ENCODE measurements at regions not wholly inside any gene's neighbourhood (a gene's known extent, or its start where the extent isn't known, plus 50 kb on each side); places are given as distances from the start of the nearest gene placed in this dataset.

- no peak for TF ChIP-seq POLR2AphosphoS5 (IDR thresholded peaks at IDR 0.05)
- TF ChIP-seq POLR2A (IDR thresholded peaks at IDR 0.05): no peak
These were observed 72.8 kb downstream of the CETN3 start for GRCh38 chr5:90336752-90337151.
